ENCODE measurements at regions not wholly inside any gene's neighbourhood (a gene's known extent, or its start where the extent isn't known, plus 50 kb on each side); places are given as distances from the start of the nearest gene placed in this dataset.

- no peak overlapping the region for H3K27ac ChIP-seq
- TF ChIP-seq ZFX (IDR thresholded peaks at IDR 0.05) (no peak), CTCF (conservative IDR thresholded peaks at IDR 0.05) (no peak)
Observed at GRCh38 chr17:77815127-77815905, 143.2 kb upstream of the TNRC6C start.

GRCh38 chr17:77817953-77818352 lies 140.6 kb upstream of the TNRC6C start:
- TF ChIP-seq CTCF (conservative IDR thresholded peaks at IDR 0.05) = no peak
- no peak for TF ChIP-seq ZFX (IDR thresholded peaks at IDR 0.05)
- H3K27ac ChIP-seq = no peak overlapping the region

GRCh38 chr17:77819497-77819896 lies 139.0 kb upstream of the TNRC6C start:
- H3K27ac ChIP-seq = no peak overlapping the region
- TF ChIP-seq CTCF (conservative IDR thresholded peaks at IDR 0.05) (no peak), ZFX (IDR thresholded peaks at IDR 0.05) (no peak)

DNA sequence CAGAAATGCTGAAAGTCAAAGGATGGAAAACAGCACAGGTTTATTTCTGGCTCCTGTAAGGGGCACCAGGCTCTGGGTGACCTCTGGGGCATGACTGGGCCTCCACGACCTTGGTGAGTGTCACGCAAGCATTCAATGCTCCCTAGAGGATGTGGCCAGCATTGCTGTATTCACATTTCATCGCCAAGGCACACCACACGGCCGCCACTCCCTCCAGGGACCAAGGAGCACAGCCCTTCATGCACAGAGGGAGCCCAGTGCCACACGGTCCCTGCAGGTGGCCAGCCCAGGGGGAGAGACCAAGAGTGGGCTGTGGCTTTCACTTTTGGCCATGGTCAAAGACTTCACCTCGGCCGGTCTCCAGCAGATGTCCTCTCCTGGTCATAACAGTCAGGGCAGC lies 137.4 kb upstream of the TNRC6C start:
- no peak for TF ChIP-seq CTCF (conservative IDR thresholded peaks at IDR 0.05)
- TF ChIP-seq ZFX (IDR thresholded peaks at IDR 0.05) = no peak
- H3K27ac ChIP-seq = no peak overlapping the region

DNA sequence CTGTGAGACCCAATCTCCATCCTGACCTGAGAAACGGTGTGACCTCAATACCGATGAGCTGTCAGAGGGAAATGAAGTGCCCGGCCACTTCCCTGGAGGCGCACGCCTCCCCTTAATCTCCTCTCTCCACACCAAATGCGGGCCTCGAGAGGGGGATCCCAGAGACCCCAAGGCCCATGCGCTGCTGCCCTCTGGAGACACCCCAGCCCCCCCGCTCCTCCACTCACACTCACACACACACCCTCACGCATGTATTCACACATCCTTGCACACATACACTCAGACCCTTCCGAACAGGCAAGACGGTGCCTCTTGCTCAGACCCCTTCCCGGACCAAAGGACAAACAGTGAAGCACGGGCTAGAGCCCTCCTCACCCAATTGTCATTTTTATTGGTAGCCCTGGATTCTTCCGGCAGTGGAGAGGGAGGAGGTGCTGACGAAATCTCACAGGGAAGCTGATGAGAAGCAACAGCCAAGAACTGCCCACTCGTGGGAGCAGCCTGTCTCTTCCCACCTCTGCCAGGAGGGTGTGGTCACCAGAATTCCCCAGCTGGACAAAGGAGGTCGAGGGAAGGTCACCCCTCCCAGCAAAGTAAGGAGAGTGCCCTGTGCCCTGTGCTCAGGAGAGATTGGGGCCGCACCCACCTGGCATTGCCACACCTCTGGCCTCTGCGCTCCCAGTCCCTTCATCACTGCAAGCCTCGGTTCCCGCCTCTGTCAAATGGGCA lies 136.0 kb upstream of the TNRC6C start:
- TF ChIP-seq CTCF (conservative IDR thresholded peaks at IDR 0.05) = no peak
- TF ChIP-seq ZFX (IDR thresholded peaks at IDR 0.05) = no peak
- no peak overlapping the region for H3K27ac ChIP-seq

DNA sequence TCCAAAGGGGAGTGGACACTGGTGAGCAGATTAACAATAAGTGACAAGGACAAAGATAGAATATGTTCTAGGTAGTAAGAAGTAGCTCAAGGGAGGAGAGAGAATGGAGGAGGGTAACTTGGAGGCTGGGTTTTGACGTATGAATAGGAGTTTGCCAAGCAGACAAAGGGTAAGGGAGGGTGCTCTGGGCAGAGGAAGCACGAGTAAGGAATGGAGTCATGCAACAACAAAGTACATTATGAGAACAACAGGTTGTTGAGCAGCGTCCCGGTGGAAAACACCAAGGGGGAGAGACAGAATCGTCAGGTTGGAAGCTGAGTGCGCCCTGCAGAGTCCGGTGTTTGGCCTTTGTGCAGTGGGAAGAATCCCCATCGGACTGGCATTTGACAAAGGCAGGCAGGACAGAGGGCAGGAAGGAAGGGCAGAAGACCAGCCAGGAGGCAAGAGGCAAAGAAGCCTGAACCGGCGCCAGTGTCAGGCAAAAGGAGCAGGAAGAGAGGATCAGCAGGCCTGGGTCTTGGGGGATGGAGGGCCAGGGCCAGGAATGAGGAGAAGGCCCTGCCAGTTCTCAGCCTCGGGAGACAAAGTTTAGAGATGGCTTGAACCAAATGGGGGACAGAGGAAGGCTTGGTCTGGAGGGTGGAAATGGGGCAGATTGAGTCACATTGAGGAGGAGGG lies 134.3 kb upstream of the TNRC6C start:
- TF ChIP-seq ZFX (IDR thresholded peaks at IDR 0.05) = no peak
- TF ChIP-seq CTCF (conservative IDR thresholded peaks at IDR 0.05) = no peak

GRCh38 chr17:77824780-77825280 lies 133.7 kb upstream of the TNRC6C start:
- H3K27ac ChIP-seq = no peak overlapping the region
- TF ChIP-seq ZFX (IDR thresholded peaks at IDR 0.05) (no peak), CTCF (conservative IDR thresholded peaks at IDR 0.05) (no peak)

More for the DNA sequence above, 134.3 kb upstream of the TNRC6C start:
- no peak overlapping the region for H3K27ac ChIP-seq

All from C4-2B (cell line).